ENCODE measurements at regions not wholly inside any gene's neighbourhood (a gene's known extent, or its start where the extent isn't known, plus 50 kb on each side); places are given as distances from the start of the nearest gene placed in this dataset.
A peak's percentile ranks its signal among the peaks of the same experiment; 100 is the strongest.

DNA sequence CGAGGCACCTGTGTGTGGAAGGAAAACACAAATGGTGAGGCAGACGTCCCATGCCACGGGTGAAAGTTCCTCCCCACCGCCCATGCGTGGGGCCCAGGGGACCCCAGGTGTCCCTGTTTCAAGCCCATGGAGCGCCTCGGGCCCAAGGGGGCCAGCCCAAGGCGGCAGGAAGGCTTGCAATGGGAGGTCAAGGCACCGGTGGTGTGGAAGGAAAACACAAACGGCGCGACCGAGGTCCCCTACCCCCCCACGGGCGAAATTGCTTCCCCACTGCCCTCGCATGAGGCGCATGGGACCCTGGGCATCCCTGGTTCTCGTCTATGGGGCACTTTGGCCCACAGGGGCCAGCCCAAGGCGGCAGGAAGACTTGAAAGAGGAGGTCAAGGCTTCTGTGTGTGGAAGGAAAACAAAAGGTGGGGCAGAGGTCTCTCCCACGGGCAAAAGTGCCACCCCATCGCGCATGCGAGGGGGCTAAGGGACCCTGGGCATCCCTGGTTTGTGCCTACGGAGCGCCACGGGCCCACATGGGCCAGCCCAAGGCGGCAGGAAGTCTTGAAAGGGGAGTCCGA is 379.4 kb downstream of the ALG10 start:
- TF ChIP-seq, protein P1, sequence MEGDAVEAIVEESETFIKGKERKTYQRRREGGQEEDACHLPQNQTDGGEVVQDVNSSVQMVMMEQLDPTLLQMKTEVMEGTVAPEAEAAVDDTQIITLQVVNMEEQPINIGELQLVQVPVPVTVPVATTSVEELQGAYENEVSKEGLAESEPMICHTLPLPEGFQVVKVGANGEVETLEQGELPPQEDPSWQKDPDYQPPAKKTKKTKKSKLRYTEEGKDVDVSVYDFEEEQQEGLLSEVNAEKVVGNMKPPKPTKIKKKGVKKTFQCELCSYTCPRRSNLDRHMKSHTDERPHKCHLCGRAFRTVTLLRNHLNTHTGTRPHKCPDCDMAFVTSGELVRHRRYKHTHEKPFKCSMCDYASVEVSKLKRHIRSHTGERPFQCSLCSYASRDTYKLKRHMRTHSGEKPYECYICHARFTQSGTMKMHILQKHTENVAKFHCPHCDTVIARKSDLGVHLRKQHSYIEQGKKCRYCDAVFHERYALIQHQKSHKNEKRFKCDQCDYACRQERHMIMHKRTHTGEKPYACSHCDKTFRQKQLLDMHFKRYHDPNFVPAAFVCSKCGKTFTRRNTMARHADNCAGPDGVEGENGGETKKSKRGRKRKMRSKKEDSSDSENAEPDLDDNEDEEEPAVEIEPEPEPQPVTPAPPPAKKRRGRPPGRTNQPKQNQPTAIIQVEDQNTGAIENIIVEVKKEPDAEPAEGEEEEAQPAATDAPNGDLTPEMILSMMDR (IDR thresholded peaks at IDR 0.05): no peak
- no peak overlapping the region for H3K4me3 Mint-ChIP-seq (ENCODE audit: unreplicated experiment)
- no peaks in the 10 kb centered on the region for H3K4me1 Mint-ChIP-seq (ENCODE audit: low read depth)
- H3K9me3 Mint-ChIP-seq (ENCODE audit: low read depth): peaks cover 30% of the 10 kb centered on the region
- peak; percentile 63 for DNase-seq (ENCODE audit: low spot score)
- H3K36me3 Mint-ChIP-seq (ENCODE audit: low read depth): no peaks in the 10 kb centered on the region
- H3K27ac Mint-ChIP-seq (ENCODE audit: unreplicated experiment): no peak overlapping the region
- H3K27me3 Mint-ChIP-seq (ENCODE audit: low read depth): no peaks in the 10 kb centered on the region

DNA sequence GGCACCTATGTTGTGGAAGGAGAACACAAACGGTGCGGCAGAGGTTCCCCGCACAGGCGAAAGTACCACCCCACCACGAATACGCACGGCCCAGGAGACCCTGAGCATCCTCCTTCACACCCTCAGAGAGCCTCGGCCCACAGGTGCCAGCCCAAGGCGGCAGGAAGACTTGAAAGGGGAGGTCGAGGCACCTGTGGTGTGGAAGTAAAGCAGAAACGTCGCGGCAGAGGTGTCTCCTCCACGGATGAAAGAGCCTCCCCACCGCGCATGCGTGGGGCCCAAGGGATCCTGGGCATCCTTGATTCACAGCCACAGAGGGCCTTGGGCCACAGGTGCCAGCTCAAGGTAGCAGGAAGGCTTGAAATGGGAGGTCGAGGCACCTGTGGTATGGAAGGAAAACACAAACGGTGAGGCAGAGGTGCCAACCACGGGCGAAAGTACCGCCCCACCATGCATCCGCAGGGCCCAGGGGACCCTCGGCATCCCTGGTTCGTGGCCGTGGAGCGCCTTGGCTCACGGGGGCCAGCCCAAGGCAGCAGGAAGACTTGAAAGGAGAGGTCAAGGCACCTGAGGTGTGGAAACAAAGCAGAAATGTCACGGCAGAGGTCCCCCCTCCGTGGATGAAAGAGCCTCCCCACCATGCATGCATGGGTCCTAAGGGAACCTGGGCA is 380.1 kb downstream of the ALG10 start:
- Mint-ChIP-seq H3K9me3 (ENCODE audit: low read depth) (peaks cover 35% of the 10 kb centered on the region), H3K27me3 (ENCODE audit: low read depth) (no peaks in the 10 kb centered on the region), H3K4me3 (ENCODE audit: unreplicated experiment) (no peak overlapping the region), H3K4me1 (ENCODE audit: low read depth) (no peaks in the 10 kb centered on the region), H3K27ac (ENCODE audit: unreplicated experiment) (no peak overlapping the region), H3K36me3 (ENCODE audit: low read depth) (no peaks in the 10 kb centered on the region)
- TF ChIP-seq, protein P1 (IDR thresholded peaks at IDR 0.05): no peak
- DNase-seq (ENCODE audit: low spot score): peak; percentile 69

DNA sequence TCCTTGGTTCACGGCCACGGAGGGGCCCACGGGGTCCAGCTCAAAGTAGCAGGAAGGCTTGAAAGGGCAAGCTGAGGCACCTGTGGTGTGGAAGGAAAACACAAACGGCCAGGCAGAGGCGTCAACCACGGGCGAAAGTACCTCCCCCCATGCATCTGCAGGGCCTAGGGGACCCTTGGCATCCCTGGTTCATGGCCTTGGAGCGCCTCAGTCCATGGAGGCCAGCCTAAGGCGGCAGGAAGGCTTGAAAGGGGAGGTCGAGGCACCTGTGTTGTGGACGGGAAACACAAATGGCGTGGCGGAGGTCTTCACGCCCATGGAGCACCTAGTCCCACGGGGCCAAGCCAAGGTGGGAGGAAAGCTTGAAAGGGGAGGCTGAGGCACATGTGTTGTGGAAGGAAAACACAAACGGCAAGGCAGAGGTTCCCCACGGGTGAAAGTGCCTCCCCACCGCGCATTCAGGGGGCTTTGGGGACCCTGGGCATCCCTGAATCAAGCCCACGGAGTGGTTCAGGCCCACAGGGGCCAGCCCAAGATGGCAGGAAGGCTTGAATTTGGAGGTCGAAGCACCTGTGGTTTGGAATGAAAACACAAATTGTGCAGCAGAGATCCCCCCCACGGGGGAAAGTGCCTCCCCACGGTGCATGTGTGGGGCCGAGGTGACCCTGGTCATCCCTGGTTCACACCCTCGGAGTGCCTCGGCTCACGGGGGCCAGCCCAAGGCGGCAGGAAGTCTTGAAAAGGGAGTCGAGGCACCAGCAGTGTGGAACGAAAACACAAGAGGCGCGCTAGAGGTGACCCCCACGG is 380.8 kb downstream of the ALG10 start:
- no peaks in the 10 kb centered on the region for H3K4me1 Mint-ChIP-seq (ENCODE audit: low read depth)
- peak; percentile 52 for DNase-seq (ENCODE audit: low spot score)

DNA sequence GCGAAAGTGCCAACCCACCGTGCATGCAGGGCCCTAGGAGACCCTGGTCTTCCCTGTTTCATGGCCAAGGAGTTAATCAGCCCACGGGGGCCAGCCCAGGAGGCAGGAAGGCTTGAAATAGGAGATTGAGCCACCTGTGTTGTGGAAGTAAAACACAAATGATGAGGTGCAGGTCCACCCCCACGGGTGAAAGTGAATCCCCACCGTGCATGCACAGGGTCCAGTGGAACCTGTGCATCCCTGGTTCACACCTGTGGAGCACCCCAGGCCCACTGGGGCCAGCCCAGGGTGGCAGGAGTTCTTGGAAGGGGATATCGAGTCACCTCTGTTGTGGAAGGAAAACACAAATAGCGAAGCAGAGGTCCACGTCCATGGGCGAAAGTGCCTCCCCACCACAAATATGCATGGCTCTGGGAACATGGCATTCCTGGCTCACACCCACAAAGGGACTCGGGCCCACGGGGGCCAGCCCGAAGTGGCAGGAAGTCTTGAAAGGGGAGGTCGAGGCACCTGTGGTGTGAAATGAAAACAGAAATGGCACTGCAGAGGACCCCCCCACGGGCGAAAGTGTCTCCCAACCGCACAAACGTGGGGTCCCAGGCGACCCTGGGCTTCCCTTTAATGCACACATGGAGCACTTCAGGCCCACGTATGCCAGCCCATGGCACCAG is 381.5 kb downstream of the ALG10 start:
- peak; percentile 64 for DNase-seq (ENCODE audit: low spot score)
- Mint-ChIP-seq H3K27ac (ENCODE audit: unreplicated experiment) (no peak overlapping the region), H3K4me3 (ENCODE audit: unreplicated experiment) (no peak overlapping the region), H3K4me1 (ENCODE audit: low read depth) (no peaks in the 10 kb centered on the region), H3K36me3 (ENCODE audit: low read depth) (peaks cover 2% of the 10 kb centered on the region), H3K9me3 (ENCODE audit: low read depth) (peaks cover 50% of the 10 kb centered on the region), H3K27me3 (ENCODE audit: low read depth) (no peaks in the 10 kb centered on the region)
- TF ChIP-seq, protein P1 (IDR thresholded peaks at IDR 0.05): no peak

More for the DNA sequence above, 380.8 kb downstream of the ALG10 start:
- H3K4me3 Mint-ChIP-seq (ENCODE audit: unreplicated experiment): no peak overlapping the region
- TF ChIP-seq, protein P1 (IDR thresholded peaks at IDR 0.05): no peak
- H3K36me3 Mint-ChIP-seq (ENCODE audit: low read depth): no peaks in the 10 kb centered on the region
- H3K27me3 Mint-ChIP-seq (ENCODE audit: low read depth): no peaks in the 10 kb centered on the region
- H3K9me3 Mint-ChIP-seq (ENCODE audit: low read depth): peaks cover 43% of the 10 kb centered on the region
- no peak overlapping the region for H3K27ac Mint-ChIP-seq (ENCODE audit: unreplicated experiment)

All from chondrocyte (in vitro differentiated cells).